K562 (cell line): ENCODE measurements at regions not wholly inside any gene's neighbourhood (a gene's known extent, or its start where the extent isn't known, plus 50 kb on each side); places are given as distances from the start of the nearest gene placed in this dataset.

Experiments
- DLX4 ChIP-seq: fragments of 250-450 bp; sonication (Bioruptor Pico); IDR thresholded peaks from 2 replicates; pipeline ENCODE4 v1.6.1; 2021; ENCODE audit warnings: mild to moderate bottlenecking
- ETV1 ChIP-seq: fragments of 450-650 bp; conservative IDR thresholded peaks from 2 replicates; pipeline ENCODE4 v1.6.1; 2016; ENCODE audit warnings: missing genetic modification characterization, control low read depth, low read depth, missing compliant biosample characterization
- HDAC2 ChIP-seq: fragments of 450-650 bp; IDR thresholded peaks from 2 replicates; pipeline ENCODE4 v1.6.1; 2016; ENCODE audit warnings: mild to moderate bottlenecking
- KDM2B ChIP-seq: fragments of 250-450 bp; sonication (Bioruptor Pico); IDR thresholded peaks from 2 replicates; pipeline ENCODE4 v1.8.0; 2021; ENCODE audit warnings: mild to moderate bottlenecking, moderate library complexity
- MGA ChIP-seq: fragments of 450-650 bp; IDR thresholded peaks from 2 replicates; pipeline ENCODE4 v1.6.1; 2016; ENCODE audit warnings: mild to moderate bottlenecking, moderate library complexity
- MNT ChIP-seq, 2 experiments: fragments of 450-650 bp; conservative IDR thresholded peaks; 2 replicates each; pipeline ENCODE4 v1.6.1; 2017; ENCODE audit warnings: mild to moderate bottlenecking in 2 of 2, moderate library complexity in 2 of 2
- NONO ChIP-seq, 2 experiments: fragments of 200-400 bp in 1 of 2; fragments of 450-650 bp in 1 of 2; formaldehyde crosslinking in 1 of 2; IDR thresholded peaks; 2 replicates each; pipeline ENCODE4 v1.6.1; 2017; ENCODE audit warnings: low read depth in 2 of 2, mild to moderate bottlenecking in 2 of 2, moderate library complexity in 2 of 2, low read length in 1 of 2
- VEZF1 ChIP-seq: fragments of 200-800 bp; sonication (Bioruptor generic); IDR thresholded peaks from 2 replicates; pipeline ENCODE4 v1.6.1; 2017; ENCODE audit warnings: missing genetic modification characterization, missing compliant biosample characterization
- ZNF384 ChIP-seq: IDR thresholded peaks from 2 replicates; pipeline ENCODE4 v1.6.1; 2012; ENCODE audit warnings: low read depth, low read length, improper control_type of control experiment
- ZNF76 ChIP-seq: fragments of 250-450 bp; sonication (Bioruptor Pico); IDR thresholded peaks from 2 replicates; pipeline ENCODE4 v1.4.0; 2020; ENCODE audit warnings: mild to moderate bottlenecking, moderate library complexity, borderline replicate concordance

GRCh38 chr3:156605686-156606605 is 51.0 kb upstream of the SSR3 start (continued):
- TF ChIP-seq VEZF1 (CRISPR knock-in tag) (peak; percentile 52; the same call in 1 of the 2 replicates), MNT (conservative IDR thresholded peaks at IDR 0.05) (peak in 1 of 2 experiments; percentile 16; a peak in 1 of 4 replicates), HDAC2 (no peak; the same call in 1 of the 2 replicates), ZNF76 (CRISPR knock-in tag) (no peak), DLX4 (CRISPR knock-in tag) (no peak), NONO (IDR thresholded peaks at IDR 0.05; ENCODE audit: low read depth in 2 of 2, low read length in 1 of 2) (no peak; a peak in 1 of 4 replicates), ETV1 (tag) (0 out of 2 replicates have a peak, but pooled peaks have one; percentile 11), ZNF384 (0 out of 2 replicates have a peak, but pooled peaks have one; percentile 10), KDM2B (CRISPR knock-in tag) (no peak), MGA (peak; percentile 47)
